Neural cell (in vitro differentiated cells): ENCODE measurements at regions not wholly inside any gene's neighbourhood (a gene's known extent, or its start where the extent isn't known, plus 50 kb on each side); places are given as distances from the start of the nearest gene placed in this dataset.

Experiments used
- H2AFZ ChIP-seq: fragments of 200-600, 300-800 bp; sonication (generic), shearing (Covaris generic); 2 replicates; pipeline ENCODE4 v1.6.0; 2014; ENCODE audit warnings: low read depth, mild to moderate bottlenecking, antibody characterized with exemption, low read length, moderate library complexity
- H3F3A ChIP-seq: fragments of 200-600 bp; shearing (Covaris generic); 2 replicates; pipeline ENCODE4 v1.6.1; 2016; ENCODE audit warnings: mild to moderate bottlenecking, moderate library complexity, mixed read lengths, antibody characterized with exemption, low read length; ENCODE audit not compliant: insufficient read depth, poor library complexity, severe bottlenecking
- H3K27ac ChIP-seq: fragments of 200-600, 300-800 bp; sonication (generic), shearing (Covaris generic); 2 replicates; pipeline ENCODE4 v1.5.1; 2014; ENCODE audit warnings: mild to moderate bottlenecking, low read length, moderate library complexity
- H3K27me3 ChIP-seq: fragments of 300-800, 200-600 bp; sonication (generic), shearing (Covaris generic); 2 replicates; pipeline ENCODE4 v1.6.0; 2014; ENCODE audit warnings: mild to moderate bottlenecking, low read depth, low read length, moderate library complexity; ENCODE audit not compliant: insufficient read depth
- H3K36me3 ChIP-seq: fragments of 300-800, 200-600 bp; sonication (generic), shearing (Covaris generic); 2 replicates; pipeline ENCODE4 v1.5.1; 2014; ENCODE audit warnings: mild to moderate bottlenecking, antibody characterized with exemption, low read length, moderate library complexity; ENCODE audit not compliant: insufficient read depth
- H3K4me2 ChIP-seq: fragments of 300-800, 200-600 bp; sonication (generic), shearing (Covaris generic); 2 replicates; pipeline ENCODE4 v1.6.0; 2014; ENCODE audit warnings: mild to moderate bottlenecking, low read length
- H3K4me3 ChIP-seq: fragments of 300-800, 200-600 bp; sonication (generic), shearing (Covaris generic); 2 replicates; pipeline ENCODE4 v1.5.1; 2014; ENCODE audit warnings: mild to moderate bottlenecking, low read length, moderate library complexity
- H3K79me2 ChIP-seq: fragments of 200-600 bp; shearing (Covaris generic); replicated peaks from 2 replicates; pipeline ENCODE4 v1.6.0; 2014; ENCODE audit warnings: mild to moderate bottlenecking, low read length, moderate library complexity; ENCODE audit not compliant: insufficient read depth
- H3K9ac ChIP-seq: fragments of 300-800, 200-600 bp; sonication (generic), shearing (Covaris generic); 2 replicates; pipeline ENCODE4 v1.6.1; 2016; ENCODE audit warnings: mild to moderate bottlenecking, low read length, mixed read lengths
- H3K9me2 ChIP-seq: fragments of 200-600 bp; shearing (Covaris generic); 2 replicates; pipeline ENCODE4 v1.6.1; 2016; ENCODE audit warnings: mild to moderate bottlenecking, low read length, mixed read lengths; ENCODE audit not compliant: insufficient read depth
- H3K9me3 ChIP-seq: fragments of 200-600, 300-800 bp; sonication (generic), shearing (Covaris generic); 2 replicates; pipeline ENCODE4 v1.6.1; 2016; ENCODE audit warnings: mild to moderate bottlenecking, mixed run types, low read length, moderate library complexity, mixed read lengths
- H4K20me1 ChIP-seq: fragments of 200-600 bp; shearing (Covaris generic); 2 replicates; pipeline ENCODE4 v1.6.1; 2016; ENCODE audit warnings: mild to moderate bottlenecking, mixed run types; ENCODE audit not compliant: insufficient read depth
- CTCF ChIP-seq: fragments of 450-650 bp; IDR thresholded peaks from 2 replicates; pipeline ENCODE4 v1.5.1; 2014; ENCODE audit warnings: antibody characterized with exemption, mild to moderate bottlenecking, moderate library complexity; ENCODE audit not compliant: poor library complexity, severe bottlenecking
- EP300 ChIP-seq: fragments of 450-650 bp; conservative IDR thresholded peaks from 2 replicates; pipeline ENCODE4 v1.6.1; 2014; ENCODE audit warnings: antibody characterized with exemption, mild to moderate bottlenecking, moderate library complexity; ENCODE audit not compliant: poor library complexity, severe bottlenecking
- EZH2 ChIP-seq: fragments of 200-600, 300-800 bp; shearing (Covaris generic), sonication (generic); IDR thresholded peaks from 2 replicates; pipeline ENCODE4 v1.6.1; 2014; ENCODE audit warnings: antibody characterized with exemption, low read length, borderline replicate concordance, mild to moderate bottlenecking; ENCODE audit not compliant: insufficient read depth, poor library complexity, severe bottlenecking
- MXI1 ChIP-seq: fragments of 450-650 bp; conservative IDR thresholded peaks from 2 replicates; pipeline ENCODE4 v1.6.1; 2014; ENCODE audit warnings: antibody characterized with exemption, mild to moderate bottlenecking; ENCODE audit not compliant: poor library complexity, severe bottlenecking
- POLR2AphosphoS5 ChIP-seq: IDR thresholded peaks from 2 replicates; pipeline ENCODE4 v1.6.1; 2012
- RAD21 ChIP-seq: fragments of 450-650 bp; conservative IDR thresholded peaks from 2 replicates; pipeline ENCODE4 v1.6.1; 2014; ENCODE audit warnings: antibody characterized with exemption, mild to moderate bottlenecking, moderate library complexity
- SMC3 ChIP-seq: fragments of 450-650 bp; conservative IDR thresholded peaks from 2 replicates; pipeline ENCODE4 v1.6.1; 2014; ENCODE audit warnings: antibody characterized with exemption, mild to moderate bottlenecking, moderate library complexity; ENCODE audit not compliant: poor library complexity
- TAF1 ChIP-seq: IDR thresholded peaks from 2 replicates; pipeline ENCODE4 v1.6.1; 2012; ENCODE audit warnings: low read depth
- TF ChIP-seq, protein P1 (sequence below): IDR thresholded peaks from 2 replicates; pipeline ENCODE4 v1.6.1; 2012; ENCODE audit warnings: borderline replicate concordance

- Histone ChIP-seq H3K9ac (no peak overlapping the region), H2AFZ (no peak overlapping the region)
- no peak for TF ChIP-seq TAF1
These were observed 304.3 kb upstream of the KCNH8 start for GRCh38 chr3:18843983-18844382.

DNA sequence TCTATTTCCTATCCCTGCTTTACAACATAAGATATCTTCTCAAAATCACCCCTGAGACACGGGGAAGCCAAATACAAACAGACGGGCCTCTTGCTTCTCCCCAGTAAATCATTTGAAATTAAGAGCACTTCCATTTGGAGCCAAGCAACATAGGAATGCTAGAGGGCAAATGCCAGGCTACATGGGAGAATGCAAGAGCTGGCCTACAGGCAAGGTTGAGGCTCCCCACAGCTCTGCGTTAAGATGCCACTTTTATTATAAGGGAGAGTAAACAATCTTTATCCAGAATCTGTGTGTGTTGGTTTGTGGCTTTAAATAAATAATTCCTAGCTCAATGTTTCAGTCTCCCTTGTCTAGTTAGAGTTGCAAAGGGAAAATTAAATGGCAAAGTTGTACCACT is 305.1 kb upstream of the KCNH8 start:
- no peak overlapping the region for H3K9ac ChIP-seq
- TF ChIP-seq EZH2 (no peak), MXI1 (no peak), POLR2AphosphoS5 (no peak), TAF1 (no peak), RAD21 (no peak), CTCF (no peak), SMC3 (no peak), EP300 (no peak)
- TF ChIP-seq, protein P1, sequence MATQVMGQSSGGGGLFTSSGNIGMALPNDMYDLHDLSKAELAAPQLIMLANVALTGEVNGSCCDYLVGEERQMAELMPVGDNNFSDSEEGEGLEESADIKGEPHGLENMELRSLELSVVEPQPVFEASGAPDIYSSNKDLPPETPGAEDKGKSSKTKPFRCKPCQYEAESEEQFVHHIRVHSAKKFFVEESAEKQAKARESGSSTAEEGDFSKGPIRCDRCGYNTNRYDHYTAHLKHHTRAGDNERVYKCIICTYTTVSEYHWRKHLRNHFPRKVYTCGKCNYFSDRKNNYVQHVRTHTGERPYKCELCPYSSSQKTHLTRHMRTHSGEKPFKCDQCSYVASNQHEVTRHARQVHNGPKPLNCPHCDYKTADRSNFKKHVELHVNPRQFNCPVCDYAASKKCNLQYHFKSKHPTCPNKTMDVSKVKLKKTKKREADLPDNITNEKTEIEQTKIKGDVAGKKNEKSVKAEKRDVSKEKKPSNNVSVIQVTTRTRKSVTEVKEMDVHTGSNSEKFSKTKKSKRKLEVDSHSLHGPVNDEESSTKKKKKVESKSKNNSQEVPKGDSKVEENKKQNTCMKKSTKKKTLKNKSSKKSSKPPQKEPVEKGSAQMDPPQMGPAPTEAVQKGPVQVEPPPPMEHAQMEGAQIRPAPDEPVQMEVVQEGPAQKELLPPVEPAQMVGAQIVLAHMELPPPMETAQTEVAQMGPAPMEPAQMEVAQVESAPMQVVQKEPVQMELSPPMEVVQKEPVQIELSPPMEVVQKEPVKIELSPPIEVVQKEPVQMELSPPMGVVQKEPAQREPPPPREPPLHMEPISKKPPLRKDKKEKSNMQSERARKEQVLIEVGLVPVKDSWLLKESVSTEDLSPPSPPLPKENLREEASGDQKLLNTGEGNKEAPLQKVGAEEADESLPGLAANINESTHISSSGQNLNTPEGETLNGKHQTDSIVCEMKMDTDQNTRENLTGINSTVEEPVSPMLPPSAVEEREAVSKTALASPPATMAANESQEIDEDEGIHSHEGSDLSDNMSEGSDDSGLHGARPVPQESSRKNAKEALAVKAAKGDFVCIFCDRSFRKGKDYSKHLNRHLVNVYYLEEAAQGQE, result no peak
- H3K27me3 ChIP-seq, result no peaks in the 10 kb centered on the region
- H4K20me1 ChIP-seq, result no peaks in the 10 kb centered on the region
- H3K36me3 ChIP-seq, result no peaks in the 10 kb centered on the region
- H3K9me2 ChIP-seq, result no peaks in the 10 kb centered on the region
- H3F3A ChIP-seq, result no peaks in the 10 kb centered on the region
- H3K79me2 ChIP-seq, result no peaks in the 10 kb centered on the region
- no peaks in the 10 kb centered on the region for H3K9me3 ChIP-seq
- no peak overlapping the region for H3K27ac ChIP-seq
- no peak overlapping the region for H2AFZ ChIP-seq
- H3K4me2 ChIP-seq, result no peak overlapping the region
- no peak overlapping the region for H3K4me3 ChIP-seq

More at GRCh38 chr3:18843983-18844382, 304.3 kb upstream of the KCNH8 start:
- Histone ChIP-seq H3K9me3 (no peaks in the 10 kb centered on the region), H3K27me3 (no peaks in the 10 kb centered on the region), H3K79me2 (no peaks in the 10 kb centered on the region), H3F3A (no peaks in the 10 kb centered on the region), H3K4me3 (no peak overlapping the region), H4K20me1 (no peaks in the 10 kb centered on the region), H3K27ac (no peak overlapping the region), H3K4me2 (no peak overlapping the region), H3K9me2 (no peaks in the 10 kb centered on the region), H3K36me3 (no peaks in the 10 kb centered on the region)
